Skeletal muscle tissue (tissue), 3 donors: ENCODE measurements at regions not wholly inside any gene's neighbourhood (a gene's known extent, or its start where the extent isn't known, plus 50 kb on each side); places are given as distances from the start of the nearest gene placed in this dataset.
"Not testable (repeated sequence)": the region's sequence is repeated elsewhere in the genome, so short reads cannot be mapped to it uniquely, and the experiment has no call there.

Experiments
- H3K27ac ChIP-seq: one replicate; pipeline ENCODE4 v1.7.0; 2013; ENCODE audit warnings: mild to moderate bottlenecking, low read depth, low read length, inconsistent platforms
- H3K27me3 ChIP-seq, 3 donors: one replicate each; pipeline ENCODE4 v1.7.0; 2013; ENCODE audit warnings: low read length in 3 of 3; ENCODE audit not compliant: control insufficient read depth in 3 of 3, insufficient read depth in 3 of 3
- H3K36me3 ChIP-seq, 3 donors: one replicate each; pipeline ENCODE4 v1.7.0; 2013; ENCODE audit warnings: low read length in 3 of 3; ENCODE audit not compliant: control insufficient read depth in 3 of 3, insufficient read depth in 3 of 3
- H3K4me1 ChIP-seq, 3 donors: one replicate each; pipeline ENCODE4 v1.7.0; 2013; ENCODE audit warnings: low read length in 3 of 3, mild to moderate bottlenecking in 3 of 3; ENCODE audit not compliant: control insufficient read depth in 3 of 3, insufficient read depth in 3 of 3
- H3K4me3 ChIP-seq, 3 donors: one replicate each; pipeline ENCODE4 v1.7.0; 2013; ENCODE audit warnings: low read length in 3 of 3
- H3K9ac ChIP-seq, 3 donors: one replicate each; pipeline ENCODE4 v1.7.0; 2013; ENCODE audit warnings: low read length in 3 of 3, mild to moderate bottlenecking in 3 of 3, moderate library complexity in 2 of 3, low read depth in 1 of 3
- H3K9me3 ChIP-seq, 3 donors: one replicate each; pipeline ENCODE4 v1.7.0; 2013; ENCODE audit warnings: low read length in 3 of 3; ENCODE audit not compliant: control insufficient read depth in 3 of 3
- donor health status: Osteomylitis.

- H3K36me3 ChIP-seq, result no peaks in the 10 kb centered on the region
- H3K9me3 ChIP-seq, result no peaks in the 10 kb centered on the region
- no peak overlapping the region for H3K27ac ChIP-seq
- H3K4me1 ChIP-seq, result no peaks in the 10 kb centered on the region
- H3K27me3 ChIP-seq, result no peaks in the 10 kb centered on the region
- no peak overlapping the region for H3K9ac ChIP-seq
- H3K4me3 ChIP-seq, result no peak overlapping the region
Measured at GRCh38 chr20:7798176-7798575, 142.1 kb downstream of the HAO1 start.

GRCh38 chr20:7799862-7800261 is 140.4 kb downstream of the HAO1 start:
- Histone ChIP-seq H3K4me1 (no peaks in the 10 kb centered on the region), H3K36me3 (no peaks in the 10 kb centered on the region), H3K9me3 (no peaks in the 10 kb centered on the region), H3K9ac (no peak overlapping the region), H3K4me3 (no peak overlapping the region), H3K27ac (no peak overlapping the region), H3K27me3 (no peaks in the 10 kb centered on the region)

GRCh38 chr20:7803411-7804151 is 136.7 kb downstream of the HAO1 start:
- H3K4me3 ChIP-seq, H3K27me3 ChIP-seq, H3K9ac ChIP-seq, H3K9me3 ChIP-seq, H3K4me1 ChIP-seq, H3K27ac ChIP-seq, H3K36me3 ChIP-seq: not testable (repeated sequence)

GRCh38 chr20:7806831-7807230 is 133.4 kb downstream of the HAO1 start:
- no peaks in the 10 kb centered on the region for H3K36me3 ChIP-seq
- H3K27me3 ChIP-seq, result no peaks in the 10 kb centered on the region
- no peak overlapping the region for H3K9ac ChIP-seq
- no peak overlapping the region for H3K27ac ChIP-seq
- H3K9me3 ChIP-seq, result peaks cover 0 to 3% (median 2%) of the 10 kb centered on the region in 3 donors
- H3K4me3 ChIP-seq, result no peak overlapping the region
- H3K4me1 ChIP-seq, result no peaks in the 10 kb centered on the region

GRCh38 chr20:7817286-7817685 is 123.0 kb downstream of the HAO1 start:
- Histone ChIP-seq H3K4me1 (no peaks in the 10 kb centered on the region), H3K9ac (no peak overlapping the region), H3K9me3 (no peaks in the 10 kb centered on the region), H3K27ac (no peak overlapping the region), H3K36me3 (no peaks in the 10 kb centered on the region), H3K4me3 (no peak overlapping the region), H3K27me3 (no peaks in the 10 kb centered on the region)

GRCh38 chr20:7818477-7818876 is 121.8 kb downstream of the HAO1 start:
- Histone ChIP-seq H3K27ac (no peak overlapping the region), H3K36me3 (no peaks in the 10 kb centered on the region), H3K27me3 (no peaks in the 10 kb centered on the region), H3K9me3 (no peaks in the 10 kb centered on the region), H3K4me3 (no peak overlapping the region), H3K4me1 (no peaks in the 10 kb centered on the region), H3K9ac (no peak overlapping the region)

GRCh38 chr20:7820897-7821296 is 119.4 kb downstream of the HAO1 start:
- no peaks in the 10 kb centered on the region for H3K27me3 ChIP-seq
- no peaks in the 10 kb centered on the region for H3K9me3 ChIP-seq
- no peak overlapping the region for H3K4me3 ChIP-seq
- H3K9ac ChIP-seq, result no peak overlapping the region
- H3K36me3 ChIP-seq, result no peaks in the 10 kb centered on the region
- no peaks in the 10 kb centered on the region for H3K4me1 ChIP-seq
- H3K27ac ChIP-seq, result no peak overlapping the region

GRCh38 chr20:7822772-7823171 is 117.5 kb downstream of the HAO1 start:
- Histone ChIP-seq H3K9ac (no peak overlapping the region), H3K27me3 (no peaks in the 10 kb centered on the region), H3K27ac (no peak overlapping the region), H3K4me3 (no peak overlapping the region), H3K4me1 (no peaks in the 10 kb centered on the region), H3K9me3 (no peaks in the 10 kb centered on the region), H3K36me3 (no peaks in the 10 kb centered on the region)

- Histone ChIP-seq H3K27me3 (no peaks in the 10 kb centered on the region), H3K9ac (no peak overlapping the region), H3K27ac (no peak overlapping the region), H3K36me3 (no peaks in the 10 kb centered on the region), H3K4me3 (no peak overlapping the region), H3K4me1 (no peaks in the 10 kb centered on the region), H3K9me3 (no peaks in the 10 kb centered on the region)
Measured at GRCh38 chr20:7828437-7828836, 111.8 kb downstream of the HAO1 start.

GRCh38 chr20:7829031-7829430 is 111.2 kb downstream of the HAO1 start:
- no peaks in the 10 kb centered on the region for H3K27me3 ChIP-seq
- no peaks in the 10 kb centered on the region for H3K9me3 ChIP-seq
- no peak overlapping the region for H3K27ac ChIP-seq
- H3K4me1 ChIP-seq, result no peaks in the 10 kb centered on the region
- no peak overlapping the region for H3K9ac ChIP-seq
- no peaks in the 10 kb centered on the region for H3K36me3 ChIP-seq
- no peak overlapping the region for H3K4me3 ChIP-seq
